Breast epithelium (tissue), 4 donors: ENCODE measurements at regions not wholly inside any gene's neighbourhood (a gene's known extent, or its start where the extent isn't known, plus 50 kb on each side); places are given as distances from the start of the nearest gene placed in this dataset.

Experiments used
- DNase-seq, 2 donors: peaks; one replicate each; pipeline ENCODE4 v3.0.0-alpha.2; 2019; ENCODE audit warnings: low spot score in 2 of 2
- H3K27ac ChIP-seq, 2 donors: fragments of 200-600 bp; sonication (generic) in 1 of 2; one replicate each; pipeline ENCODE4 v1.5.1; 2016 to 2019; ENCODE audit warnings: mild to moderate bottlenecking in 1 of 2
- H3K27me3 ChIP-seq, 2 donors: fragments of 200-600 bp; sonication (generic) in 1 of 2; one replicate each; pipeline versions ENCODE4 v1.5.1 to v1.6.0; 2017 to 2019; ENCODE audit warnings: control low read depth in 1 of 2, mild to moderate bottlenecking in 1 of 2
- H3K36me3 ChIP-seq: fragments of 200-600 bp; one replicate; pipeline ENCODE4 v1.5.1; 2019
- H3K4me1 ChIP-seq, 2 donors: fragments of 200-600 bp; sonication (generic); one replicate each; pipeline ENCODE4 v1.5.1; 2016 to 2019; ENCODE audit warnings: control low read depth in 1 of 2
- H3K4me3 ChIP-seq, 3 donors: fragments of 200-600 bp; sonication (generic); 1 replicate in 2 of 3; 2 replicates in 1 of 3; pipeline ENCODE4 v1.5.1; 2016 to 2019; ENCODE audit warnings: mild to moderate bottlenecking in 3 of 3, moderate library complexity in 2 of 3
- H3K9me3 ChIP-seq, 2 donors: fragments of 200-600 bp; sonication (generic) in 1 of 2; one replicate each; pipeline ENCODE4 v1.5.1; 2016 to 2019; ENCODE audit warnings: control low read depth in 1 of 2
- POLR2A ChIP-seq: fragments of 450-650 bp; IDR thresholded peaks from one replicate; pipeline ENCODE4 v1.6.1; 2016; ENCODE audit warnings: antibody characterized with exemption, mild to moderate bottlenecking, moderate library complexity
- POLR2AphosphoS5 ChIP-seq, 3 donors: sonication (generic); formaldehyde crosslinking; IDR thresholded peaks; one replicate each; pipeline ENCODE4 v1.6.1; 2017; ENCODE audit warnings: antibody characterized with exemption in 3 of 3
- intact Hi-C: fragments of 100-400 bp; cut with DNase I; formaldehyde crosslinking; loops from one replicate; pipeline ENCODE4 v1.15.1; 2023; ENCODE audit warnings: low total_unique reads
- TF ChIP-seq, protein P1 (sequence below), 3 donors: fragments of 450-650 bp; IDR thresholded peaks; one replicate each; pipeline ENCODE4 v1.5.1; 2016 to 2017; ENCODE audit warnings: antibody characterized with exemption in 3 of 3, mild to moderate bottlenecking in 3 of 3, moderate library complexity in 3 of 3

DNA sequence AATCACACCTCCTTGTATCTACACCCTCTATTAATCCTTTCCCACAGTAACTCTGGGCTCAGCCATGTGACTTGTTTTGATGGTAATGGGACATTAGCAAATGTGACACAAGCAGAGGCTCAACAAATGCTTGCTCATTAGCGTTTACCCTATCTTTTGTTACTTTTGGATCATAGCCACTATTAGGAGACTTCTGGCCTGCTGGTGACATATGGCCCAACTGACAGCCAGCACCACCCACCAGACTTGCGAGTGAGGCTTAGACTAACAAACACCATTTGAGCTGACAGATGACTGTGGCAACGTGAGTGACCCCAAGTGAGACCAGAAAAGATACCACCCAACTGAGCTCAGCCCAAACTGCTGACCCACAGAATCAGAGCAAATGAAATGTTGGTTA is 154.1 kb downstream of the OLFM4 start:
- Histone ChIP-seq H3K27me3 (no peaks in the 10 kb centered on the region), H3K27ac (no peak overlapping the region), H3K36me3 (no peaks in the 10 kb centered on the region), H3K4me1 (no peaks in the 10 kb centered on the region), H3K4me3 (no peak overlapping the region), H3K9me3 (no peaks in the 10 kb centered on the region)
- DNase-seq = no peak
- intact Hi-C loops = no loop called here
- TF ChIP-seq POLR2A (no peak), POLR2AphosphoS5 (IDR thresholded peaks at IDR 0.05) (no peak)
- TF ChIP-seq, protein P1, sequence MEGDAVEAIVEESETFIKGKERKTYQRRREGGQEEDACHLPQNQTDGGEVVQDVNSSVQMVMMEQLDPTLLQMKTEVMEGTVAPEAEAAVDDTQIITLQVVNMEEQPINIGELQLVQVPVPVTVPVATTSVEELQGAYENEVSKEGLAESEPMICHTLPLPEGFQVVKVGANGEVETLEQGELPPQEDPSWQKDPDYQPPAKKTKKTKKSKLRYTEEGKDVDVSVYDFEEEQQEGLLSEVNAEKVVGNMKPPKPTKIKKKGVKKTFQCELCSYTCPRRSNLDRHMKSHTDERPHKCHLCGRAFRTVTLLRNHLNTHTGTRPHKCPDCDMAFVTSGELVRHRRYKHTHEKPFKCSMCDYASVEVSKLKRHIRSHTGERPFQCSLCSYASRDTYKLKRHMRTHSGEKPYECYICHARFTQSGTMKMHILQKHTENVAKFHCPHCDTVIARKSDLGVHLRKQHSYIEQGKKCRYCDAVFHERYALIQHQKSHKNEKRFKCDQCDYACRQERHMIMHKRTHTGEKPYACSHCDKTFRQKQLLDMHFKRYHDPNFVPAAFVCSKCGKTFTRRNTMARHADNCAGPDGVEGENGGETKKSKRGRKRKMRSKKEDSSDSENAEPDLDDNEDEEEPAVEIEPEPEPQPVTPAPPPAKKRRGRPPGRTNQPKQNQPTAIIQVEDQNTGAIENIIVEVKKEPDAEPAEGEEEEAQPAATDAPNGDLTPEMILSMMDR (IDR thresholded peaks at IDR 0.05) = no peak

DNA sequence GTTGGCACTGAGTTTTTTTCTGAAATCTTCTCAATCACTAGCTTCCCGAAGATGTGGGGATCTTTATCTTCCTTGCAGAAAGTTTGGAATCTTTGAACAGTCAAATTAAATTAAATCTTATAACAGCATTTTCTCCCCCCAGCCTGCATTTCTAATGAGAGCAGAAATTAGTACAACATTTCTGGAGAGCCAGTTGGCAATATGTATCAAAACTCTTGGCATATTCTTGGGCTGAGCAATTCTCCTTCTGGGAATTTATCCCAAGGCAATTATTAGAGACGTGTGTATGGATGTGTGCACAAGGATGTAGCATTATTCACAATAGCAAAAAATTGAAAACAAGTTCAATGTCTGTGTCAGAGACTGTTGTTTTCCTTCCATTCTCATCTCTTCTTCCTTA is 159.5 kb downstream of the OLFM4 start:
- H3K9me3 ChIP-seq = no peaks in the 10 kb centered on the region
- H3K4me1 ChIP-seq = no peaks in the 10 kb centered on the region
- H3K4me3 ChIP-seq = no peak overlapping the region
- intact Hi-C loops = no loop called here
- no peak overlapping the region for H3K27ac ChIP-seq
- no peak for DNase-seq
- TF ChIP-seq POLR2AphosphoS5 (IDR thresholded peaks at IDR 0.05) (no peak), POLR2A (no peak)
- TF ChIP-seq, protein P1 (IDR thresholded peaks at IDR 0.05) = no peak
- H3K27me3 ChIP-seq = no peaks in the 10 kb centered on the region
- H3K36me3 ChIP-seq = no peaks in the 10 kb centered on the region

DNA sequence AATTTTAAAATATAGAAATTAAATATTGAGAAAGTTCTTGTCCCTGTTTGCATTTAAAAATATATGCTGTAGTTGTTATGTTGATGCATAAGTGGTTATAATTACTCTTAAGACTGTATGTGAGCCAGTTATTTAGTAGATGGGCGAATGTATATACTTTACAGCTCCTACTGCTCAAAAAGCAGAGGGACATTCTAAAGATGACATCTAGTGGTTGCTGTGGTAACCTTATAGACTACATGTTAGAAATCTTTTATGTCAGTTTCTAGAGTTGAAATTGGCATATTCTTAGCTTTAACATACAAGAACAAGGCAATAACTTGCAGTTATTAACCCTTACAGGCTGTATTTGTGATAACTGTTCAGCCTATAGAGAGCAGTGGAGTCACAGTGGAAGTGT is 160.5 kb downstream of the OLFM4 start:
- Histone ChIP-seq H3K9me3 (no peaks in the 10 kb centered on the region), H3K4me1 (no peaks in the 10 kb centered on the region), H3K36me3 (no peaks in the 10 kb centered on the region), H3K4me3 (no peak overlapping the region), H3K27ac (no peak overlapping the region), H3K27me3 (no peaks in the 10 kb centered on the region)
- DNase-seq = no peak
- intact Hi-C loops = no loop called here
- TF ChIP-seq, protein P1 (IDR thresholded peaks at IDR 0.05) = no peak
- TF ChIP-seq POLR2A (no peak), POLR2AphosphoS5 (IDR thresholded peaks at IDR 0.05) (no peak)

DNA sequence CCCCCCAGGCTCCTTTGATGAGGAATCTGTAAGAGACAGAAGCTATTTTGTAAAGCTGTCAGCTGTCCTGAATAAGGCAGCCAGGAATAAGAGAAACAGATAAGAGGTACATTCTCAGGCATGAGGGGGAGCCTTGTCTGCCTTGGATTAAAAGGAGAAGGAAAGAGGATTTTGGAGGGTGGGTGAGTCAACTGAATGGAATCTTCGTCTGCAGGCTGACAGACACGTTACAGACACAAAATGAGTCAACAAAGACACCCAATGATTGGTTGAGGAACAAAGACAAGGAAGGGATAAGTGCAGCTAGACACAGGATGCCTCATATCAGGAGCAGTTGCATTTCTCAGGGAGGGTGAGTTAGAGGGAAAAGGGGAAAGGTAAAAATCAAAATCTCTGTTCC is 162.5 kb downstream of the OLFM4 start:
- H3K4me3 ChIP-seq = no peak overlapping the region

DNA sequence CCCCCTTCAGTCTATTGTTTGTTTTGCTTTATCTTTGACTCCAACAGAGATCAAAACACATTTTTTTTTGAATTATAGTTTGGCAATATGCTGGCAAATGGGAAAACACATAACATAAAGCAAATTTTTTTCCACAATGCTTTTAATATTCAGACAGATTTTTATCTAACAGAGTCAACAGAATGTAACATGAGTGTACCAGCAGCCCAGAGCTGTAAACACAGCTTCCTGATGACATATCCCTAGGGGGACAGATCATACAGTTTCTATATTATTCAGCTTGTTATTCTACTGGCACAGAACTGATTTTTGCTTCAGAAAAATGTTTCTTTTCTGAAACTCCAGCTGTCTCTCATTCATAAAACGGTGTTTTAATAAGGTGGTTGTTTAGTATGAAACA is 168.8 kb downstream of the OLFM4 start:
- intact Hi-C loops = no loop called here
- Histone ChIP-seq H3K27ac (no peak overlapping the region), H3K36me3 (no peaks in the 10 kb centered on the region), H3K4me1 (no peaks in the 10 kb centered on the region), H3K27me3 (peaks cover 10 to 29% of the 10 kb centered on the region in 2 donors), H3K9me3 (no peaks in the 10 kb centered on the region), H3K4me3 (no peak overlapping the region)
- DNase-seq = no peak
- TF ChIP-seq POLR2AphosphoS5 (IDR thresholded peaks at IDR 0.05) (no peak), POLR2A (no peak)
- TF ChIP-seq, protein P1 (IDR thresholded peaks at IDR 0.05) = no peak

More for the DNA sequence above, 162.5 kb downstream of the OLFM4 start:
- intact Hi-C loops = no loop called here
- H3K36me3 ChIP-seq = no peaks in the 10 kb centered on the region
- TF ChIP-seq, protein P1 (IDR thresholded peaks at IDR 0.05) = no peak
- TF ChIP-seq POLR2A = no peak
- no peak for TF ChIP-seq POLR2AphosphoS5 (IDR thresholded peaks at IDR 0.05)
- H3K27ac ChIP-seq = no peak overlapping the region
- H3K9me3 ChIP-seq = no peaks in the 10 kb centered on the region
- no peak for DNase-seq
- H3K4me1 ChIP-seq = no peaks in the 10 kb centered on the region
- H3K27me3 ChIP-seq = no peaks in the 10 kb centered on the region
